Left lung (tissue), 4 donors: ENCODE measurements at regions not wholly inside any gene's neighbourhood (a gene's known extent, or its start where the extent isn't known, plus 50 kb on each side); places are given as distances from the start of the nearest gene placed in this dataset.
A peak's percentile ranks its signal among the peaks of the same experiment; 100 is the strongest.

Experiments used
- ATAC-seq: fragments of 200-7000 bp; cut with Tn5 transposase; one replicate; pipeline ENCODE4 v1.9.1; 2020; ENCODE audit warnings: moderate library complexity
- DNase-seq, 4 donors: peaks; one replicate each; pipeline ENCODE4 v3.0.0-alpha.2; 2013 to 2020
- H3K27ac ChIP-seq, 2 donors: fragments of 200-600 bp; sonication (generic) in 1 of 2; one replicate each; pipeline versions ENCODE4 v1.5.0 to v1.8.0; 2020 to 2021
- H3K27me3 ChIP-seq, 2 donors: fragments of 200-600 bp; sonication (generic) in 1 of 2; one replicate each; pipeline versions ENCODE4 v1.5.0 to v1.8.0; 2020 to 2021
- H3K36me3 ChIP-seq, 2 donors: fragments of 200-600 bp; sonication (generic) in 1 of 2; one replicate each; pipeline versions ENCODE4 v1.5.0 to v1.8.0; 2020 to 2021
- H3K4me1 ChIP-seq, 2 donors: fragments of 200-600 bp; one replicate each; pipeline ENCODE4 v1.8.0; 2021
- H3K4me3 ChIP-seq, 2 donors: fragments of 200-600 bp; sonication (generic) in 1 of 2; one replicate each; pipeline versions ENCODE4 v1.5.0 to v1.8.0; 2020 to 2021; ENCODE audit warnings: mild to moderate bottlenecking in 1 of 2
- H3K9me3 ChIP-seq, 2 donors: fragments of 200-600 bp; sonication (generic) in 1 of 2; one replicate each; pipeline versions ENCODE4 v1.5.0 to v1.8.0; 2020 to 2021
- CTCF ChIP-seq, 2 donors: fragments of 200-600 bp; sonication (generic) in 1 of 2; IDR thresholded peaks; one replicate each; pipeline versions ENCODE4 v1.5.0 to v1.8.0; 2021; ENCODE audit warnings: antibody characterized with exemption in 2 of 2
- intact Hi-C, 2 donors: fragments of 100-400 bp; cut with DNase I; formaldehyde crosslinking; loops; one replicate each; pipeline versions ENCODE4 v1.11.2 to v1.14.2; 2022
- donor health status: DM: no; HTN: yes; CAD: no.
- donor health status: DM: no; HTN: no; CAD: no.

GRCh38 chr13:80664950-80665349 is 324.0 kb upstream of the SPRY2 start:
- TF ChIP-seq CTCF (IDR thresholded peaks at IDR 0.05): no peak
- intact Hi-C loops: no loop called here

GRCh38 chr13:80663788-80664187 is 322.9 kb upstream of the SPRY2 start:
- no peak for DNase-seq
- no peak for TF ChIP-seq CTCF (IDR thresholded peaks at IDR 0.05)
- peaks cover 0 to 2% of the 10 kb centered on the region in 2 donors for H3K9me3 ChIP-seq

More at GRCh38 chr13:80664950-80665349, 324.0 kb upstream of the SPRY2 start:
- Histone ChIP-seq H3K27ac (no peak overlapping the region), H3K27me3 (no peaks in the 10 kb centered on the region), H3K4me1 (no peaks in the 10 kb centered on the region), H3K36me3 (no peaks in the 10 kb centered on the region), H3K4me3 (no peak overlapping the region), H3K9me3 (no peaks in the 10 kb centered on the region)
- ATAC-seq (no peak), DNase-seq (no peak)

GRCh38 chr13:80658705-80659104 is 317.8 kb upstream of the SPRY2 start:
- no peak overlapping the region for H3K27ac ChIP-seq
- peak in 1 of 4 donors; percentile 54 for DNase-seq
- H3K9me3 ChIP-seq: peaks cover 0 to 17% of the 10 kb centered on the region in 2 donors
- intact Hi-C loops: no loop called here
- H3K27me3 ChIP-seq: peaks cover 0 to 11% of the 10 kb centered on the region in 2 donors
- TF ChIP-seq CTCF (IDR thresholded peaks at IDR 0.05): no peak
- no peak overlapping the region for H3K4me3 ChIP-seq
- H3K36me3 ChIP-seq: no peaks in the 10 kb centered on the region
- H3K4me1 ChIP-seq: no peaks in the 10 kb centered on the region
- ATAC-seq: no peak

More at GRCh38 chr13:80663788-80664187, 322.9 kb upstream of the SPRY2 start:
- Histone ChIP-seq H3K4me1 (no peaks in the 10 kb centered on the region), H3K4me3 (no peak overlapping the region), H3K36me3 (no peaks in the 10 kb centered on the region), H3K27me3 (no peaks in the 10 kb centered on the region), H3K27ac (no peak overlapping the region)
- intact Hi-C loops: no loop called here
- ATAC-seq: no peak

- peaks cover 0 to 11% of the 10 kb centered on the region in 2 donors for H3K27me3 ChIP-seq
- H3K36me3 ChIP-seq: no peaks in the 10 kb centered on the region
- H3K4me3 ChIP-seq: no peak overlapping the region
- no peaks in the 10 kb centered on the region for H3K4me1 ChIP-seq
- no peak for TF ChIP-seq CTCF (IDR thresholded peaks at IDR 0.05)
- intact Hi-C loops: no loop called here
- peaks cover 0 to 17% of the 10 kb centered on the region in 2 donors for H3K9me3 ChIP-seq
- DNase-seq (no peak), ATAC-seq (no peak)
- H3K27ac ChIP-seq: no peak overlapping the region
Measured at GRCh38 chr13:80656512-80656904, 315.6 kb upstream of the SPRY2 start.

GRCh38 chr13:80655778-80656511 is 315.0 kb upstream of the SPRY2 start:
- Histone ChIP-seq H3K27ac (no peak overlapping the region), H3K4me3 (no peak overlapping the region), H3K9me3 (peaks cover 0 to 17% of the 10 kb centered on the region in 2 donors), H3K27me3 (peaks cover 0 to 11% of the 10 kb centered on the region in 2 donors), H3K4me1 (no peaks in the 10 kb centered on the region), H3K36me3 (no peaks in the 10 kb centered on the region)
- intact Hi-C loops: no loop called here
- TF ChIP-seq CTCF (IDR thresholded peaks at IDR 0.05): no peak
- ATAC-seq (no peak), DNase-seq (no peak)
